MM.1S (cell line): ENCODE measurements at regions not wholly inside any gene's neighbourhood (a gene's known extent, or its start where the extent isn't known, plus 50 kb on each side); places are given as distances from the start of the nearest gene placed in this dataset.
"Not testable (repeated sequence)": the region's sequence is repeated elsewhere in the genome, so short reads cannot be mapped to it uniquely, and the experiment has no call there.

Source experiments
- DNase-seq: peaks from one replicate; pipeline ENCODE4 v3.0.0-alpha.2; 2015
- H2AFZ ChIP-seq: fragments of 300-600 bp; sonication (generic); 2 replicates; pipeline ENCODE4 v1.6.0; 2016; ENCODE audit warnings: antibody characterized with exemption, low read length
- H3F3A ChIP-seq: fragments of 300-600 bp; sonication (generic); 2 replicates; pipeline ENCODE4 v1.6.1; 2016; ENCODE audit warnings: mild to moderate bottlenecking, antibody characterized with exemption, low read length, moderate library complexity, mixed read lengths; ENCODE audit not compliant: insufficient read depth
- H3K27ac ChIP-seq: fragments of 300-600 bp; sonication (generic); 2 replicates; pipeline ENCODE4 v1.5.1; 2016; ENCODE audit warnings: mild to moderate bottlenecking, low read length
- H3K27me3 ChIP-seq: fragments of 300-600 bp; sonication (generic); replicated peaks from 2 replicates; pipeline ENCODE4 v1.6.0; 2016; ENCODE audit warnings: low read length; ENCODE audit not compliant: insufficient read depth
- H3K36me3 ChIP-seq: fragments of 300-600 bp; sonication (generic); replicated peaks from 2 replicates; pipeline ENCODE4 v1.6.1; 2016; ENCODE audit warnings: mild to moderate bottlenecking, low read length, mixed read lengths; ENCODE audit not compliant: insufficient read depth
- H3K4me1 ChIP-seq: fragments of 300-600 bp; sonication (generic); 2 replicates; pipeline ENCODE4 v1.6.1; 2016; ENCODE audit warnings: low read length, mixed read lengths
- H3K4me2 ChIP-seq: fragments of 300-600 bp; sonication (generic); 2 replicates; pipeline ENCODE4 v1.6.0; 2016; ENCODE audit warnings: low read depth, low read length
- H3K4me3 ChIP-seq: fragments of 300-600 bp; sonication (generic); 2 replicates; pipeline ENCODE4 v1.5.1; 2016; ENCODE audit warnings: low read length, mixed read lengths
- H3K79me2 ChIP-seq: fragments of 300-600 bp; sonication (generic); 2 replicates; pipeline ENCODE4 v1.6.1; 2016; ENCODE audit warnings: mixed run types, low read length, mixed read lengths
- H3K9ac ChIP-seq: fragments of 300-600 bp; sonication (generic); 2 replicates; pipeline ENCODE4 v1.6.1; 2016; ENCODE audit warnings: low read length, mixed read lengths
- H3K9me2 ChIP-seq: fragments of 300-600 bp; sonication (generic); replicated peaks from 2 replicates; pipeline ENCODE4 v1.6.1; 2016; ENCODE audit warnings: mild to moderate bottlenecking, low read length, mixed read lengths; ENCODE audit not compliant: insufficient read depth
- H3K9me3 ChIP-seq: fragments of 300-600 bp; sonication (generic); replicated peaks from 2 replicates; pipeline ENCODE4 v1.6.1; 2016; ENCODE audit warnings: mild to moderate bottlenecking, low read length, mixed read lengths; ENCODE audit not compliant: insufficient read depth
- H4K20me1 ChIP-seq: fragments of 300-600 bp; sonication (generic); 2 replicates; pipeline ENCODE4 v1.6.1; 2016; ENCODE audit warnings: mild to moderate bottlenecking, low read length, moderate library complexity, mixed read lengths; ENCODE audit not compliant: insufficient read depth
- EZH2 ChIP-seq: fragments of 300-600 bp; sonication (generic); optimal IDR thresholded peaks from 2 replicates; pipeline ENCODE3; 2017; ENCODE audit warnings: low read depth, mild to moderate bottlenecking, antibody characterized with exemption, low read length, mixed read lengths
- EZH2phosphoT487 ChIP-seq: fragments of 300-600 bp; sonication (generic); IDR thresholded peaks from 2 replicates; pipeline ENCODE4 v1.6.1; 2018; ENCODE audit warnings: antibody characterized with exemption, low read length
- TF ChIP-seq, protein P1 (sequence below): fragments of 300-600 bp; sonication (generic); IDR thresholded peaks from 2 replicates; pipeline ENCODE4 v1.5.1; 2016; ENCODE audit warnings: antibody characterized with exemption, low read length, mixed read lengths

GRCh38 chr3:144590854-144591253 is 619.2 kb downstream of the DIPK2A start:
- H3K4me2 ChIP-seq, result no peak overlapping the region
- H3K9me3 ChIP-seq, result no peaks in the 10 kb centered on the region
- no peak overlapping the region for H3K27ac ChIP-seq
- H2AFZ ChIP-seq, result no peak overlapping the region
- H3K9ac ChIP-seq, result no peak overlapping the region
- TF ChIP-seq, protein P1, sequence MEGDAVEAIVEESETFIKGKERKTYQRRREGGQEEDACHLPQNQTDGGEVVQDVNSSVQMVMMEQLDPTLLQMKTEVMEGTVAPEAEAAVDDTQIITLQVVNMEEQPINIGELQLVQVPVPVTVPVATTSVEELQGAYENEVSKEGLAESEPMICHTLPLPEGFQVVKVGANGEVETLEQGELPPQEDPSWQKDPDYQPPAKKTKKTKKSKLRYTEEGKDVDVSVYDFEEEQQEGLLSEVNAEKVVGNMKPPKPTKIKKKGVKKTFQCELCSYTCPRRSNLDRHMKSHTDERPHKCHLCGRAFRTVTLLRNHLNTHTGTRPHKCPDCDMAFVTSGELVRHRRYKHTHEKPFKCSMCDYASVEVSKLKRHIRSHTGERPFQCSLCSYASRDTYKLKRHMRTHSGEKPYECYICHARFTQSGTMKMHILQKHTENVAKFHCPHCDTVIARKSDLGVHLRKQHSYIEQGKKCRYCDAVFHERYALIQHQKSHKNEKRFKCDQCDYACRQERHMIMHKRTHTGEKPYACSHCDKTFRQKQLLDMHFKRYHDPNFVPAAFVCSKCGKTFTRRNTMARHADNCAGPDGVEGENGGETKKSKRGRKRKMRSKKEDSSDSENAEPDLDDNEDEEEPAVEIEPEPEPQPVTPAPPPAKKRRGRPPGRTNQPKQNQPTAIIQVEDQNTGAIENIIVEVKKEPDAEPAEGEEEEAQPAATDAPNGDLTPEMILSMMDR, result no peak
- TF ChIP-seq EZH2phosphoT487, result no peak
- TF ChIP-seq EZH2, result no peak
- no peaks in the 10 kb centered on the region; the same call in 1 of the 2 replicates for H3K36me3 ChIP-seq
- no peak for DNase-seq
- no peaks in the 10 kb centered on the region for H4K20me1 ChIP-seq
- no peak overlapping the region for H3K4me3 ChIP-seq
- no peaks in the 10 kb centered on the region for H3K79me2 ChIP-seq
- H3K9me2 ChIP-seq, result no peaks in the 10 kb centered on the region
- no peaks in the 10 kb centered on the region for H3K4me1 ChIP-seq
- H3K27me3 ChIP-seq, result no peaks in the 10 kb centered on the region
- no peaks in the 10 kb centered on the region for H3F3A ChIP-seq

DNA sequence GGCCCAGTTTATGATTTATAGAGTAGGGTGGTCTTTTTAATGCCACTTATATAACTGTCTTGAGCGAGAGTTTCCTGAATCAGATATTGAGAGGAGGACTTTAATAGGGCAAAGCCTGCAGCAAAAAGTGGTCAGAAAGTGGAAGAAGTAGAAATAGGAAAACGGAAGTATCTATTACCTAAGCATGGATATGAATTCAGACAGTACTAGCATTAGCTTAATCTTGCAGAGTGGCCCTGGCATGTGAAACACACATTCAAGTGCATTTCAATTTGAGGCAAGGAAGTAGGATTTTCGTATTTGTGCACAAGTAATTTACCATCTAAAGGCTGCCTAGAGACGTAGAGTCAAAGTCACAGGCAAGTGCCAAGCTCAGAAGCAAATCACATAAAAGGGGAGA is 622.3 kb downstream of the DIPK2A start:
- Histone ChIP-seq H3K27ac (no peak overlapping the region), H3K36me3 (no peaks in the 10 kb centered on the region; the same call in 1 of the 2 replicates), H3K79me2 (no peaks in the 10 kb centered on the region), H3K27me3 (no peaks in the 10 kb centered on the region), H3K9me3 (no peaks in the 10 kb centered on the region), H3K9ac (no peak overlapping the region), H3K9me2 (no peaks in the 10 kb centered on the region), H3K4me1 (no peaks in the 10 kb centered on the region), H3K4me3 (no peak overlapping the region), H3F3A (no peaks in the 10 kb centered on the region), H4K20me1 (no peaks in the 10 kb centered on the region), H3K4me2 (no peak overlapping the region), H2AFZ (no peak overlapping the region)
- DNase-seq, result no peak
- TF ChIP-seq EZH2phosphoT487 (no peak), EZH2 (no peak)
- TF ChIP-seq, protein P1, result no peak

DNA sequence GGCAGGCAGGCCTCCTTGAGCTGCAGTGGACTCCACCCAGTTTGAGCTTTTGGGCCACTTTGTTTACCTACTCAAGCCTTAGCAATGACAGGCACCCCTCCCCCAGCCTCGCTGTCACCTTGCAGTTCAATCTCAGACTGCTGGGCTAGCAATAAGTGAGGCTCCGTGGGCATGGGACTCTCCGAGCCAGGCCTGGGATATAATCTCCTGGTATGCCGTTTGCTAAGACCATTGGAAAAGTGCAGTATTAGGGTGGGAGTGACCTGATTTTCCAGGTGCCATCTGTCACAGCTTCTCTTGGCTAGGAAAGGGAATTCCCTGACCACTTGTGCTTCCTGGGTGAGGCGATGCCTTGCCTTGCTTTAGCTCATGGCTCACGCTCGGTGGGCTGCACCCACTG is 648.6 kb downstream of the DIPK2A start:
- not testable (repeated sequence) for H3K4me2 ChIP-seq, H4K20me1 ChIP-seq, DNase-seq, H3K79me2 ChIP-seq, H3K9me2 ChIP-seq, H3K27me3 ChIP-seq, H3K4me1 ChIP-seq, H3F3A ChIP-seq, H3K9ac ChIP-seq, H2AFZ ChIP-seq, H3K27ac ChIP-seq, H3K9me3 ChIP-seq, H3K36me3 ChIP-seq, H3K4me3 ChIP-seq

DNA sequence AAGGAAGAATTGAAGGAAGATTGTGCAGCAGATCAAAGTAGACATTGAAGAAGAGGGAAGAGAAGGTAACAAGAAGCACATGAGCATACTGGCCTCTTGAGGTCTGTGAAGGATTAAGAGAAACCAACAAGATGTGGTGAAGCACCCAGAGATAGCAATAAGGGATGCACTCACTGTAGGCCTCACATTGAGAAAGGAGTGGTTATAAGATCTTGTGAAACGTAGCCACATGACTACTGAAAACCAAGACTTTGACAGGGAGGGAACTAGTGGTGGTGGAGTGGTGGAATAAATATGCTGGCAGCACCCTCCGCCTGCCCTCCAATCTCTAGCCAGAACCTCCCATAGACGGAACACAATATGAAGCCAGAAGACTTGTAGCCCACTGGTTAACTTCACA is 651.2 kb downstream of the DIPK2A start:
- Histone ChIP-seq H3F3A (no peaks in the 10 kb centered on the region), H3K4me3 (no peak overlapping the region), H3K79me2 (no peaks in the 10 kb centered on the region), H3K4me1 (no peaks in the 10 kb centered on the region), H3K27ac (no peak overlapping the region), H3K9me2 (no peaks in the 10 kb centered on the region), H3K27me3 (no peaks in the 10 kb centered on the region), H3K9ac (no peak overlapping the region), H2AFZ (no peak overlapping the region), H4K20me1 (no peaks in the 10 kb centered on the region), H3K9me3 (no peaks in the 10 kb centered on the region), H3K36me3 (no peaks in the 10 kb centered on the region), H3K4me2 (no peak overlapping the region)
- TF ChIP-seq, protein P1, result no peak
- TF ChIP-seq EZH2, result no peak
- TF ChIP-seq EZH2phosphoT487, result no peak
- no peak for DNase-seq
